Stimulated activated CD4-positive, alpha-beta T cell treated with anti-CD3 and anti-CD28 coated beads, Interleukin-2, amount 100 ng/mL, for 48 hours (primary cell): ENCODE measurements at regions not wholly inside any gene's neighbourhood (a gene's known extent, or its start where the extent isn't known, plus 50 kb on each side); places are given as distances from the start of the nearest gene placed in this dataset.

Experiments
- DNase-seq, 2 donors: peaks; one replicate each; pipeline ENCODE4 v3.0.0-alpha.2; 2020

GRCh38 chr17:77421630-77421972 is 280.8 kb downstream of the SEC14L1 start:
- DNase-seq = no peak

DNA sequence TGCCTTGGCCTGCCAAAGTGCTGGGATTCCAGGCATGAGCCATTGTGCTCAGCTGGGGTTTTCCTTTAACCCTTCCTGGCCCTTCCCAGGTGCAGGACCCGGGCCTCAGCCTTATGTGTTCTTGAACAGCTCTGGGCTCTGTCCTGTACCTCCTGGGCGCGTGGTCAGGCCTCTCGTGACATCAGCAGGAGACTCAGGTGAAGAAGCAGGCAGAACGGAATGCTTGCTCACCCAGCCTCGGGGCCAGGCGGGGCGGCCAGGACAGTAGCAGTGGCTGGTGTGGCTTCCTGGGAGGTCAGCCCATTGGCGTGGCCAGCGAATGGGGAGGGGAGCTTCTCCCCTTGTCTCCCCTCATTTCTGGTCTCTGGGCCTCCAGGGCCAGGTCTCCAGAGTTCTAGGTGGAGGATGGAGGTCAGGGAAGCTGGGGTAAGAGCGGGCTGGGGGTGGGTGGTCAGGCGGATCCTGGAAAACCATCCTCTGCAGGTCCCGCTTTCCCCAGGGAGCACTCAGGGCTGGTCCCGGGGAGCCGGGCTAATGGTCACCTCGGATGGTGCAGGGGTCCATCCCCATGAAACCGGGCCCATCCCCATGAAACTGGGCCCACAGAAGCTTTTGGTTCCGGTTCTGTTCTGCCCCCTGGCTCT is 281.5 kb downstream of the SEC14L1 start:
- DNase-seq = no peak

DNA sequence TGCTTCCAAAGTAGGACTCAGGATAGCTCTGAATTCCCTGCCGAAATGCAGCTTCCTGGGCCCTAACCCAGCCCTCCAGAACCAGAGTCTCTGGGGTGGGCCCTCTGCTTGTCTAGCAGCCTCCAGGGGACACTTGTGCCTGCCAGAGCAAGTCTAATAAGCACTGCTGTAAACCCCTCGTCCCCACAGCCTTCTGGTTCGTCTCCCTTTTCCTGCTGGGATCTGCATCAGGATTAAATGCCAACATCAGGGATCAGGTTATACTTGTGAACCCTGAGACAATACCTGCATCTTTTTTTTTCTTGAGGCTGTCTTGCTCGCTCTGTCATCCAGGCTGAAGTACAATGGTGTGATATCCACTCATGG is 282.0 kb downstream of the SEC14L1 start:
- DNase-seq = no peak

GRCh38 chr17:77423589-77424451 is 283.1 kb downstream of the SEC14L1 start:
- no peak for DNase-seq

DNA sequence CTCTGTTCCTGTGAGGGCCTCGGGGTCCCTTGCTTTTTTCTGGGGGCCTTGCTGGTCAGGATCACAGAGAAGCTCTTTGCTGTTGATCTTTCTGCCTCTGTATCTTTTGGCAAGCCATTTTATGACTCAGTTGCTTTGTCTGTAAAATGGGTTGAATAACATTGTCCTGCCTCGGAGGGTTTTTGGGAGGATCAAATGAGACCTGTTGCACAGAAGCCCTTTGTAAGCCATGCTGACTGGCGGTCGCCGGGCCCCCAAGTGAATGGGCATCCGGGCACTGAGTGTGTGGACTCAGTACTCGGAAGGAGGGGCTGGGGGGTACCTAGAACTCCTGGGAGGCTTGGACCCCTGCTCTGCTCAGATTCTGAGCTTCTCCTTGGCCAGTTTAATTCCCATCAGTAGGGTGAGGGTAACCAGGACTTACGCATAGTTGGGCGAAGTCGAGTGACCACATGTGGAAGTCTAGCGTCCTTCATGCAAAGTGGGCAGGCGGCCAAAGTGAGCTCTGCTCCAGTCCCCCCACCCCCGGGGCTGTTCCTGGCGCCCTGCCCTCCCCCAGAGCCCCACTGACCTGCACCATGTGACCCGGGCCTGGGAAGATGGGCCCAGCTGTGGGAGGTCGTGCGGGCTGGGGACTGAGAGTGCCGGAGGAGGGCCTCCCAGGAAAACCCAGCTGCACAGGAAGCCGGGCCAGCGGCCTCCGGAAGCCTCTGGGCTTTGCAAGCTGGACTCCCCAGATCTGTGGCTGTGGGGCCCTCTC is 284.0 kb downstream of the SEC14L1 start:
- DNase-seq = no peak

DNA sequence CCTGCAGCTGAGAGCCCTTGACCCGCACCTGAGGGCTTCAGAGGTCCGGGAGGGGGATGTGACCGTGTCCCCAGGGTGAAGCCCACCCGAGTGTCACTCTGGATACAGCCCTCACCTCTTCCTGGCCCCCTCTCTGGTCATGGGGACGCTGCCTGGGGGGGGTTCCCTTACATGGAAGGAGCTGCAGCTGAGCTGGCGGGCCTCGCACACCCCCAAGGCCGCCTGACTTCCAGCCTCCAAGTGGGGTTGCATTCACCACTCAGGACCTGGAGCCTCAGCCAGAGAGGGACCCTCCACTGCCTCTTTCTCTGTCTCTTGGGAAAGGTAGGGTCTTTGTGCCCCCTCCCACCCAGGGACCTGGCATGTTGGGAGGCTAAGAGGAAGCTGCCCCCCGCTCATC is 284.6 kb downstream of the SEC14L1 start:
- DNase-seq = no peak

- DNase-seq = peak in 1 of 2 donors; percentile 64
Measured at GRCh38 chr17:77425791-77426641, 285.2 kb downstream of the SEC14L1 start.

GRCh38 chr17:77426676-77427386 is 286.1 kb downstream of the SEC14L1 start:
- DNase-seq = no peak

GRCh38 chr17:77427391-77427991 is 286.7 kb downstream of the SEC14L1 start:
- DNase-seq = no peak

- no peak for DNase-seq
Measured at GRCh38 chr17:77428020-77428748, 287.4 kb downstream of the SEC14L1 start.

GRCh38 chr17:77428749-77429368 is 288.1 kb downstream of the SEC14L1 start:
- no peak for DNase-seq

DNA sequence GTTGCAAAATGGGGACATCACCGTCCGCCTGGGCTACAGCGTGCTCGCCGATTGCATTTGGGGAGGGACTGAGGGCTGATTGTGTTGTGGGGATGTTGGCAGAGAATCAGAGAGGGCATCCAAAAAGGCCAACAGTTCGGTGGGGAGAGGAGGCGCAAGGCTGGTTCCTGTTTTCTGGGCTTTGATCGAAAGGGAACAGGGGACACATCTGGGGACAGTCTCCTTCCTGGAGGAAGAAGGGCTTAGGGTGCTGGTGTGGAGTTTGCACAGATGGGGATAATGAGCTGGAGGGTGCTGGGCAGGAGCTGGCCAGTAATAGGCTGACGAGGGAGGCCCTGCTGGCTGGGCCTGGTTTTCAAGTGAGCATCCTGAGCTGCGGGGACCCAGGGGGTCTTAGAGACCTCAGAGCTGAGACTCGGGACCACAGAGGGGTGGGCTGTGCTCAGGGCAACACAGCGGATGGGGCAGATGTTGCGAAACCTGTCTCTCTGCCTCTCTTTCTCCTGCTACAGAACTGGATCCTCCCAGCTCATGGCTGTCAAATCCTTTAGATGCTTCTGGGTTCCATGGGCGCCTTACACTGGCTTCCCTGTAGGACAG is 288.7 kb downstream of the SEC14L1 start:
- no peak for DNase-seq

DNA sequence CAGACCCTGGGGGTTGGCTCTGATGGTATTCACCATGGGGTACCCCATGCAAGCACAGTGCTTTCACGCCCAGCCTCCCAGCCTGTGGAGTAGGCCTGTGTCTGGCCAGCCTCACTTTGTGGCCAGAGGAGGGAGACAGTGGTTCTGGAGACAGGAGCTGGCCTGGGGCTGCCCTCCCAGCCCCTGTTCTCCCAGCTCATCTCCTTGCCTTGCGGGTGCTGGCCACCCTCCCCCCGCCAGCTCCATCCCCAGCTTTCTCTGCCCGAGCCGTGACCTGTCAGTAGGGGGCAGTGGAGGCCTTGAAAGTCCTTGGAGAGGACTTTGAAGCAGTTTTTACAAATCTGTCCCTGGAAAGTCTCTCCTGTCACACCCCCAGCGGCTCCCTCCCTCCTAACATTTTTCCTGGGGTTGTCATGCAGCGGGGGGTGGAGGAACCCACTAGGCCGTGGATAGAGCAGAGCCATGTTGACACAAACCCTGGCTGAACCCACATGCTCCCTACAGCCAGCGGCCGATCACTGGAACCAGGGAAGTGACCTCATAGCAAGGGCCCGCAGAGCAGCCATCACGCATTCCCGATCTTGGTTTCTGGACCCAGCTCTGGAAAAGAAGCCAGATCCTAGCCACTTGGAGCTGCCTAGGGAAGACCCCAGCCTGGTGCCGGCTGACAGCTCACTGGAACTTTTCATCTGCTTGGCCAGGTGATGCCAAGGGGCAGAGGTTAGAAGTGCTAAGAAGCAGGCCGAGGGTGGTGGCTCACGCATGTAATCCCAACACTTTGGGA is 289.4 kb downstream of the SEC14L1 start:
- DNase-seq = peak; percentile 82 to 91

DNA sequence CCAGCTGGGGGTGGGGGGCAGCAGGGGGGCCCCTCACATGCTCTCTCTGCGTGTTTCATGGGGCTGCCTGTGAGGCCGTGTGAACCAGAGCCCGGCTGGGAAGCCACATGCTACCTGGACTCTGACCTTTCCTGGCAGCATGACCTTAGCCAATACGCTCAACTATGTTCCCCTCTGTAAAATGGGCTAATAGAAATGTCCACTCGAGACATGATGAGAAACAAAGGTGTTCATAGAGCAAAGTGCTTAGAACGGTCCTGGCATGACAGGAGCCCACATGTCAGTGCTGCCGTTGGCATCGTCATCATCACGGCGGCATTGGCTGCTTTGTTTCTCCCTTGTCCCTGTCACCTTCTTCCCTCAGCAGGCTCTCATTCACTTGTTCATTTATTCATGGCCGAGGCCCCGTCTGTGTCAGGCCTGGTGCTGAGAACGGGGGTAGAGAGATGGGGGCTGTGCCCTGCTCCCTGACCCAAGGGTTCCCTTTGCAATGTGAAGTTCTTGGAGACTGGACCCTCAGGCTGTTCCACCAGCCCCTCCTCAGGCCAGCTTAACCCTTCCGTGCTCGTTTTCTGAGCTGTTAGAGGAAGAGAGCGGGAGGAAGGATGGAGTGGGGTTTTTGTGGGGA is 291.4 kb downstream of the SEC14L1 start:
- no peak for DNase-seq

- DNase-seq = no peak
Measured at GRCh38 chr17:77432742-77433141, 292.0 kb downstream of the SEC14L1 start.

DNA sequence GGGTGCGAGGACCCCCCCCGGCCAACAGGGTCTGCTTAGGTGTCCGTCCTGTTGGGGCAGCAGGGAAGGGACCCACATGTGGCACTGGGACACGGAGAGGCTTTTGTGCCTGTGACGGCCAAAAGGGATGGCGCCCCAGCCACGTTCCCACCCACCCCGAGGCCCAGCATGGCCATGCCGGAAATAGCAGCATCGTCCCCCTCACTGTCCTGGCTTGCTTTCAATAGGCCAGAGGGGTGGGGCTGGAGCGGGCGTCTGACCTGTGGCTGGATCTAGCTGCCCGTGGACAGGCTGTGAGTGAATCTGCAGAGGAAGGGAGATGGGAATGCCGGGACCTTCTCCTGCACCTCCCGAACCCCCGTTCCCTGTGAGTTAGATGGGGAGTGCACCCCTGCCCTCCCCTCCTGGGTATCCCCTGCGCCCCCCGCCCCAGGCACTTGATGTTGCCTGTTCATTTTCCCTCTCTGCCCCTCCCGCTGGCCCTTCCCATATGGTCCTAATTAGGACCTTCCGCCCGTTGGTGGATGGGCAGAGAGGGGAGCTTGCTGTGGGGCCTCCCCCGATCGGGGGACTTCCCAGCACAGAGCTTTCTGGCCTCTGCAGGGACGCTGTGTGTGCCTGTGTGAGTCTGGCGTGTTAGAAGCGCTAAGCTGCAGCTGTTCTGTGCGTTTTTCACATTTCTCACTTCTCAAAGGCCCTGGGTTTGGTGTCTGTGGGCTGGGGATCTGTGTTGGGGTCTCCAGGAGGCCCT is 292.8 kb downstream of the SEC14L1 start:
- DNase-seq = no peak

- no peak for DNase-seq
Measured at GRCh38 chr17:77434136-77435114, 293.7 kb downstream of the SEC14L1 start.
